Superior temporal gyrus (tissue), 1 donor: ENCODE measurements at regions not wholly inside any gene's neighbourhood (a gene's known extent, or its start where the extent isn't known, plus 50 kb on each side); places are given as distances from the start of the nearest gene placed in this dataset.
A peak's percentile ranks its signal among the peaks of the same experiment; 100 is the strongest.
"Not testable (repeated sequence)": the region's sequence is repeated elsewhere in the genome, so short reads cannot be mapped to it uniquely, and the experiment has no call there.

Source experiments
- DNase-seq: peaks from one replicate; pipeline ENCODE4 v3.0.0-alpha.2; 2016; ENCODE audit errors: extremely low spot score

DNA sequence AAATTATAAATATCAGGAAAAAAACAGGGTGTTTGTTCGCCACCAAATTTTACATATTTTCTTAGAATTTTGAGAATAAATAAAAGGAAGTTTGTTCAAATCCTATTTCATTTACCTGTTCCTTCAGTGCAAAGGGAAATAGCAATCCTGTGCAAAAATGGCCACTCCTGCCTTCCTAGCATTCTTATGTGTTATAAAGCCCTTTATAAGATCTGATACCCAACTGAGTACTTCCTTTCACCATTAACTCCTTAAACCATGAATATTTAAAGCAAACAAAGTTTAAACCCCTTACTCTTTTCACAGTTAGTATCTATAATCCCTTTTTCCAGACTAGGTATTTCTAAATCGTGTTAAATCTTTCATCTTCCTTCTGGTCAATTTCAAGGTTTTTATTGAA is 427.8 kb downstream of the NR4A2 start:
- no peak for DNase-seq

DNA sequence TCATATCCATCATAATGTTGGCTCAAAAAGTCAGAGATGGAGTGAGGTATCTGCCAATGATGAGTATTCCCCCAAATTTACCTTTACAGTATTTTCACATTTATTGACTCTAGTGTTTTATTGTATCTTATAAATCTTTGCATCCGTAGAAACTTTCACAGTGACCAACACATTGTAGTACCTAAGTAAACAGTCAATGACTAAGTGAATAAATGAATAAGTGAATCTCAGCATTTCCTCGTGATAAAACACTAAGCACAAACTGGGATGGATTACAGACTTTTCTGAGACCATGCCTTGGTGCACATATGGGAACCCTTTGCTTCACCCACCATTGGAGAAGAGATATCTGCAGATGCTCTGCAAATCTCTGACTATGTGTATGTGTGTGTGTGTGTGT is 429.9 kb downstream of the NR4A2 start:
- DNase-seq = no peak

- DNase-seq = no peak
Observed at GRCh38 chr2:155895016-155895415, 437.5 kb downstream of the NR4A2 start.

DNA sequence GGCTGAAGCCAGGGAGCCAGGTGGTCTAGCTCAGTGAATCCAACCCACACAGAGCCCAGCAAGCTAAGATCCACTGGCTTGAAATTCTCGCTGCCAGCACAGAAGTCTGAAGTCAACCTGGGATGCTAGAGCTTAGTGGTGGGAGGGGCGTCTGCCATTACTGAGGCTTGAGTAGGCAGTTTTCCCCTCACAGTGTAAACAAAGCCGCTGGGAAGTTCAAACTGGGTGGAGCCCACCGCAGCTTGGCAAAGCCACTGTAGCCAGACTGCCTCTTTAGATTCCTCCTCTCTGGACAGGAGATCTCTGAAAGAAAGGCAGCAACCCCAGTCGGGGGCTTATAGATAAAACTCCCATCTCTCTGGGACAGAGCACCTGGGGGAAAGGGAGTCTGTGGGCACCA is 452.1 kb downstream of the NR4A2 start:
- DNase-seq = not testable (repeated sequence)

- not testable (repeated sequence) for DNase-seq
Observed at GRCh38 chr2:155879900-155880299, 452.6 kb downstream of the NR4A2 start.

DNA sequence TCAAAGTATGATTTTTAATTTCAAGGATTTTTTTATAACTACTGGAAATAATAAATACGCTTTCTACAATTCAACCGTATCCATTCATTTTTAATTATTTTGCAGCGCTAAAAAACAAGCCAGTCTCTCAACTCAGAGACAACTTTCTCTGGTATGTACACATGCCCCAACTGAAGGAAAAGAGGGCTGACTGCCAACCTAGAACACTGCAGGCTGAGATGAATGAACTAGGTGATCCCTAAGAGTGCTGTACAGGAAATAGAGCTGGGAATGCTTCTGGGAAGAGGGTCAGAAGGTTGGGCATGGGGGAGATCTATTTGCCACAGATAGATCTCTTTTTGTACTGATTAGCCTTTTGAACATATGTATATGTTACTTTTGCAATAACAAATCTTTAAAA is 460.1 kb downstream of the NR4A2 start:
- no peak for DNase-seq

DNA sequence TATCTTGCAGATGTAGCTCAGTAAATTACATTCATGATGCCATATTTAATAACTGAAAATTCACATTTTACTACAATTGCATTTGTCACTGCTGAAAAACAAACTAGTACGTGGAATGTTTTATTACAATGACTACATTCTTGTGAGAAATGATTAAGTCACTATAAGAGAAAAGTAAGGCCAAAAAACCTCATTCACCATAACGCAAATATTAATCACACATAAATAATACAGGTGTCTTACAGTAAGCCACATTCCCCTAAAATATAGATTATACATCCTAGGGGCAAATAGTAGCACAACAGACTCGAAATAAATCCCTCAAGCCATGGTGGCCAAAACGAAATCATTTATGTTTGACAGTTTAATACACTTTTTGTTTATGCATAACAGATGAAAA is 460.6 kb downstream of the NR4A2 start:
- DNase-seq = no peak

DNA sequence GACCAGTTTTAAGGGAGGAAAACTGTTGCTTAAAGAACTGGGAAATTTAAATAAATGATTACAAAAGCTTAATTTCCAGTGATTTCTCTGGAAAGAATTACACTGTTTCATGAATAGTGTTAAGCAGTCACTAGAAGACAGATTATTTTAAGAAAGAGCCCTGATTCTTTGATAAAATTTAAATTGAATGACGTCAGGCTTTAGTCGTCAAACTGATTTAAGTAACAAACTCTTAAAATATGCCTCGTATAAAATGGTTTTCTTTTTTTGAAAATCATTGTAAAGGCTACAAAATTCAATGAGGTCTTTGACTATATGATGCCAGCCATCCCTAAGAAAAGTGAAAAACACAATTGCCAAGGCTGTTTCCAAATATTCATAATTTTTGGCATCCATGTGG is 465.0 kb downstream of the NR4A2 start:
- DNase-seq = no peak

- DNase-seq = no peak
Observed at GRCh38 chr2:155866477-155866876, 466.0 kb downstream of the NR4A2 start.

GRCh38 chr2:155852156-155852555 is 480.4 kb downstream of the NR4A2 start:
- DNase-seq = no peak

GRCh38 chr2:155846259-155846658 is 486.3 kb downstream of the NR4A2 start:
- DNase-seq = no peak

DNA sequence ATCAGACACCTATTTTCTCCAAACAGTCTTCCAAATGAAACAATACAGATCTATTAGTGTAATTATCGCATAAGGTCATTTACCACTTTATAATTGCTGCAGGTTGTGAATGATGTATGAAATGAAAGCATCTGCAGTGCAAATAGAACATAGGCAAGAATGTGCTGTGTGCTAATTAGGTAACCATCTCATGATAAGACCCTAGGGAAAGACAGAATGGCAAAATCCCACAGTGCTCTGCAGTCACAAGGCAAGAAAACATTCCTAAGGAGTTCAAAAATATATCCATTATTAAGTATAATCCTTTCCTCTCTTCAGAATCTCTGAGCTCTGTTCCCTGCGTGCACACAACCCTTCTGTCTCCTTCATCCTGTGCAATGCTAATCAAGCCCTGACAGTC is 488.1 kb downstream of the NR4A2 start:
- DNase-seq = no peak

- DNase-seq = no peak
Observed at GRCh38 chr2:155842103-155842502, 490.4 kb downstream of the NR4A2 start.

DNA sequence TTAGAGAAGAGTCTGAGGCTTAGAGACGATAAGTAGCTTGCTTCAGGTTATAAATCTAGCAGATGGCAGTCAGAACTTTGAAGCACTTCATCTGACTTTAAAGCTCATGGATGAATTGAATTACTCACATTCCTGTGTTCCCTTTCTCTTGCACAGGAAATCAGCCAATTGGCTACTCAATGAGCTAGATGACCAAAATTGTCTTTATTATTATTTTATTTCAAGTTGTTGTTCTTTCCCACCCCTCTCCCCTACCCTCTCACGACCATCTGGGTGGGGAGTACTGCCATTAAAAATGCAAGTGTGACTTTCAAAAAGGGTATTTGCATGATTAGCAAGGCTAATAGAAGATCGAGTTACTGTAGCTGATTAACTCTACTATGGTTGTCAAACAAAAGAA is 491.1 kb downstream of the NR4A2 start:
- no peak for DNase-seq

DNA sequence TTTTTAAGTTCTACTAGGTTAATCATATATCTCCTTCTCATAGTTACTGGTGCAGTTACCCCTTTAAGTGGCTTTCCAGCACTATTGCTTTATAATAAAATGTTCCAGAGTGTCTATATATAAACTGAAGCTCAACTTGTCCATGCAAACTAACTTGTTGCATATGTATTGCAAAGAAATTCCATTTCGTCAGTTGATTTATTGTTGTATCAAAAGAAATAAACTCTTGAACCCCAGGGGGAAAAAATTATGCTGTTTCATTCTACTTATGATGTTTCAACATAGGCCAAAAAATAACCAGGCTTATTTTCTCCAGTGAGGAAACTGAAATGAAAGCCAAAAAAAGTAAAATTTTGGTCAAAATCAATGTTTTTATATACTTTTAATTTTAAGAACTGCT is 491.9 kb downstream of the NR4A2 start:
- DNase-seq = no peak

DNA sequence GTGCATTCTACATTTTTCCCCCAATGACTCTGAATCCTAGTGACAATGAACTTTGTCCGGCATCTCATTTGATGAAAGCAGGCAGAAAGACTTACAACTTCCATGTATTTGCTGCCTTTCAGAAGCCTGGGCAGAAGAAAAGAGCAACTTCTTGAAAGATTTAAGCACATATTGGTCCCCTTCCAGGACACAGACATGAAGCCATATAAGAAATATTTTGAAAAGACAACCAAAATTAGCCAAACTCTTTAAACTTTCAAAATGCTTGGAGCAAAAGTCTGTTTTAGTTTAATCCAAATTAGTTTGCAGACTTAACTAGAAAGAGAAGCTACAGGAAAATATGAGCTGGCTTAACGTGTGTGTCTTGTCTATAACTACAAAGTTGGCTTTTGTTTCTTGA is 492.5 kb downstream of the NR4A2 start:
- no peak for DNase-seq

GRCh38 chr2:155839436-155839835 is 493.1 kb downstream of the NR4A2 start:
- DNase-seq = no peak

DNA sequence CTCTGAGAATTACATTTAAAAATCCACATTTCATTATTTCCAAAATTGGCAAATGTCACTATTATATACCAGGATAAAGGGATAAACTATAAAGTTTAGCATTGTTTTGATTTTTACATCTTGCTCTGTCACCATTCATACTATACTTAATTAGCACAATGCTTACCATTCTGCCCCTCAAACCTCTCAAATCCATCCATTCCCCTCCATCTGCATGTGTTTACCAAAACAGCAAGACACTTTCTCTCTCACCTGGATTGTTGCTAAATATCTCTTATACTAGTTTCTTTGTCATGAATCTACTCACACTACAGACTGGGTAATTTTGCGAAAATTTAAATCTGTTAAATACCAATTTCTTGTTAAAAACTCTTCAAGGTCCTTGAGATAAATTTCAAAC is 496.1 kb downstream of the NR4A2 start:
- no peak for DNase-seq

DNA sequence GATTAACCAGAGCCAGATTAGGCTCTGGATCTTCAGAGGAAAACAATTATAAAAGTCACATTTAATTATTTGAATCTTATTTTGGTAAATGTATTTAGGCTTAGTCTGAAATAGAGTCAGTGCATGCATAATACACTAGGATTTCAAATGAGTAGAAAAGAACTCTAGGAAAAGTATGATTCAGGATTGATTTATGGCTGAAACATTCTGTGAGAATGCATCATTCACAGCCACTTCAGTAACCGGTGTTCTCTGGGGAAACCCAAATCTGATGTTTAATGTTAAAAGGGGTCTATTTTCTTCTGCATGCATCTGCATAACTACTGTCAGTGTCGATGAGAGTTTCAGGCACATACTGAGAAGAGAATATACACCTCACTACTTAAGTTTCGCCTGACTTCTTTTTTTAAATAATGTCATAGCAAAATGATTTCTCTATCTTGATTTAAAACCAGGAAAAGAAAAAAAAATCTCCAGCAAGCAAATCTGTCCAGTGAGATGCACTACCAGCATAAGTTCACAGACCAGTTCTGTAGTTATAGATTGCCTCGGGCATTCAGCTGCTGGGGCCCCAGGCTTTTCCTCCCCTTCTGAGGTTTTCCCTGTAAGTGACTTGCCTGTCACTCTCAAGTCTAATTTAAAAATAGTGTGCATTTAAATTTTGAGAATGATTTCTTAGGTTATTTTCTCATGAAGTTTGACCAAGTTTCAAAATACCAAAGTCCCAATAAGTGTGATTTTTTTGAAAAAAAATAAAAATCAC is 501.5 kb downstream of the NR4A2 start:
- no peak for DNase-seq

- DNase-seq = no peak
Observed at GRCh38 chr2:155830351-155830750, 502.2 kb downstream of the NR4A2 start.

DNA sequence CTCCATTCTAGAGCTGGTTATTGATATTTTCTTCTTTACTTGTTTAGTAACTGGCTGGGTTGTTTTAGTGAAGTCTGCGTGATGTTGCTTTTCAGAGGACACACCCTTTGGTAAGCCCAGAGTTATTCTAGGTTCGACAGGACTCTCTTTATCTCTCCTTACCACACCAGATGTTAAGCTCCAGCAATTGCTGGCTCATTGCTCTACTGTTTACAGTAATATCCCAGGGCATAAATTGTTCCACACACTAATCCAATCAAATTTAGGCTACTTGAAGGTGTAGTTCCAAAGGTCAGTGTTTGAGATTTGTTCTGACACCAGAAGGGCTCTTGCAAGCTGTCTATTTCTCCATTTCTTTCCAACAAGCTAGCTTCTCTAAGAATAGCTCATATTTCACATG is 506.6 kb downstream of the NR4A2 start:
- DNase-seq = no peak

DNA sequence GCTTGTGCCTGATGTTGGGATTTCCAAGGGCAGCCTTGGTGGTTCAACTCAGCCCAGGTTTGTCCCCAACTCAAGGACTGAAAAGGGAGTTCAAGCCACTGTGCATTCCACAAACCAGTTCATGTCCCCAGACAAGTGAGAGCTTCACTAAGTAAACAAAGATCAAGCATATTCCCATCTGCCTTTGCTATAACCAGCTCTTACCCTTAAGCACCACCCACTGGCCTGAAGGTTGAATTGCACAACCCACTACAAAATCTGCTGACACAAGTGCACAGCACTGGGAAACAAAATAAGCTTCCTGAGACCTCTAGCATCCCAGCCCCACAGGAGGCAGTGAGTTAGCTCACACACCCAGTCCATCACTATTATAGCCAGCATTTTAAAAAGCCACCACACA is 516.7 kb downstream of the NR4A2 start:
- DNase-seq = peak; percentile 60

- no peak for DNase-seq
Observed at GRCh38 chr2:155815275-155815674, 517.2 kb downstream of the NR4A2 start.

- no peak for DNase-seq
Observed at GRCh38 chr2:155810411-155810810, 522.1 kb downstream of the NR4A2 start.
